TTC549 (cell line): ENCODE measurements at regions not wholly inside any gene's neighbourhood (a gene's known extent, or its start where the extent isn't known, plus 50 kb on each side); places are given as distances from the start of the nearest gene placed in this dataset.

Experiments used
- FAIRE-seq: peaks from 2 replicates; lab custom pipeline; 2012; peaks lifted over from hg19 to GRCh38; lab: Jason Lieb, UNC

DNA sequence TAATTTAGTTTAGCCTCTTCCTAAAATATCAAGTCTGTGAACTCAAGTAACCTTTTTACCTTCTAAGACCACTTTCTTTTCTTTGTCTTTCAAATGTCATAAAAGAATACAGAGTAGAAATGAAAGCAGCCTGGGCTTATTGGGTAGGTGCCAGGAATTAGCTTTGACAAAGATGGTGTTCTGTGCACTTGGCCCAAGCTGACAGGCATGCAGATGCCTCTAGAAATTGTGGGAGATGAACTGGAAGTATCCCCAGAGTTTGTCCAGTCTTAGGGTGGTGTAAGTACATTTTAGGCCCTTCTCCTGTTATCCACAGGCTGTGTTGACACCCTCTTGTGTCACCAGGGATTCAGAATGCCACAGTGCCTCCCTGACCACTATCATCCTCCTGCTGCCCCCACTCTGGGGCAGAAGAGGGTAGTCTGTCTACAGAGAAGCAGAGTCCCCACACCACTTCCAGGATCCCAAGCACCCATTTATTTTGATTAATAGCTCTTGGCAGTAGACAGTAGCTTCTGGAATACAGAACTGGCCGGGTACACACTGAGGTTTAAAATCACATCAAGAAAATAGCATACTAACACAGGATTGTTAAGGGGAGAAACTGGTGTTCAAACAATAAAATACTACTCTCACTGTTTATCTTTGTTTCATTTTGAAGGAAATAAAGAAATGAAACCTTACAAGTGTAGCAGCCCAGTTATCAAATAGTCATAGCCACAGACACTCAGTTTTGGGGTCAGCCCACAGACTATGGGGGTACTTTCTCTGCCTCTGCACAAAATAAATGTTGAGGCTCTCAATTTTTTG, 343.2 kb downstream of the KCNRG start:
- no peak for FAIRE-seq

GRCh38 chr13:50359041-50359367, 343.8 kb downstream of the KCNRG start:
- FAIRE-seq: no peak

DNA sequence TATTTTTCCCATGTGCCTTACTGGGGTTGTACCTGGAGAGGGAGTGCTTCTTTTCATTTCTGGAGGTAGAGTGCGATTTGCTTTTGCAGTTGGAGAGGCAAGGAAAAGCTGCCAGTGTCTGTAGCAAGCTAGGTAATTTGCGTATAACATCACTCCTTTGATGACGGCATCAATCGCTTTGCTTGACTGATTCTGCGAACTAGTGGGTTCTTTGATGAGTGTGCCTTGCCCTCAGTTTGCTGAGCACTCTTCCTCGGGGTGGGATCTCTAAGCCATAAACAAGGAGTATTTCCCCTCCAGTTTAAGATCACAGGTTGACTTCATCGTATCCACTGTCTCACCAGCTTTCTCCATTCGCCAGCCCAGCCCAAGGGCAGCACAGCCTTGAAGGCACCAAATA, 344.5 kb downstream of the KCNRG start:
- no peak for FAIRE-seq

GRCh38 chr13:50360637-50361036, 345.4 kb downstream of the KCNRG start:
- FAIRE-seq: no peak

DNA sequence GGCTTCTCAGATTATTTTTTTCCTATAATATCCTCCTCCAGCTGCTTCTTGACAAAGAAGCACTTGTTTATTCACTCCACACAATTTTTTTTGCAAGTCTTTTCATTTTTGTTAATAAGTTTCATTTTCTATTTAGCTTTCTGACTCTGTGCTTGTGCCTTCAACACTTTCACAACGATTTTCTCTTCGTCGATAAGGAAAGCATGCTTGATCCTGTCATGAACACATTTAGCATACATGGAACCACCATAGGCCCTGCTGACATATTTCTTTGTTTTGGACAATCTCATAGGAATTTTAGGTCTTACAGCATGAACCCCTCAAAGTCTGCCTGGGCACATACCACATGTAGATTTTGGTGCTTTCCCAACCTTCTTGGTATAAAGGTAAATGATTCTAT, 346.0 kb downstream of the KCNRG start:
- no peak for FAIRE-seq

- FAIRE-seq: no peak
Measured at GRCh38 chr13:50365408-50366391, 350.5 kb downstream of the KCNRG start.

- no peak for FAIRE-seq
Measured at GRCh38 chr13:50366488-50367174, 351.4 kb downstream of the KCNRG start.

GRCh38 chr13:50369646-50370045, 354.4 kb downstream of the KCNRG start:
- no peak for FAIRE-seq

GRCh38 chr13:50370303-50370950, 355.2 kb downstream of the KCNRG start:
- FAIRE-seq: no peak

- no peak for FAIRE-seq
Measured at GRCh38 chr13:50374517-50374916, 359.3 kb downstream of the KCNRG start.

DNA sequence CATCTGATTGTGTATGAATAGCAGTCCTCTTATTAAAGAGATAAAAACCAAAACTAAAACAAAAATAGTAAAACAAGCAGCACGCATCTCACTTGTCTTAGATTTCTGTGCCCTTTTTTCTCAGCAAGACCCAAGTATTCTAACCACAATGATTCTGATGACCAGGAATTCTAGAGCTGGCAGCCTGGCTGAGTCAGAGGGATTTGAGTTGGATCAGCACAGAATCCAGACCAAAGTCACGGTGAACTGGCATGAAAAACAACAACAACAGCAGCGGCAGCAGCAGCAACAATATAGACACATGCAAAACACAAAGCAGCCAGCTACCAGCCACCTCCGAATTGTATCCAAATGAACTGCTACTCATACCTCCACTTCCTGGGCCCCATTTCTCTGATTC, 360.5 kb downstream of the KCNRG start:
- FAIRE-seq: no peak

DNA sequence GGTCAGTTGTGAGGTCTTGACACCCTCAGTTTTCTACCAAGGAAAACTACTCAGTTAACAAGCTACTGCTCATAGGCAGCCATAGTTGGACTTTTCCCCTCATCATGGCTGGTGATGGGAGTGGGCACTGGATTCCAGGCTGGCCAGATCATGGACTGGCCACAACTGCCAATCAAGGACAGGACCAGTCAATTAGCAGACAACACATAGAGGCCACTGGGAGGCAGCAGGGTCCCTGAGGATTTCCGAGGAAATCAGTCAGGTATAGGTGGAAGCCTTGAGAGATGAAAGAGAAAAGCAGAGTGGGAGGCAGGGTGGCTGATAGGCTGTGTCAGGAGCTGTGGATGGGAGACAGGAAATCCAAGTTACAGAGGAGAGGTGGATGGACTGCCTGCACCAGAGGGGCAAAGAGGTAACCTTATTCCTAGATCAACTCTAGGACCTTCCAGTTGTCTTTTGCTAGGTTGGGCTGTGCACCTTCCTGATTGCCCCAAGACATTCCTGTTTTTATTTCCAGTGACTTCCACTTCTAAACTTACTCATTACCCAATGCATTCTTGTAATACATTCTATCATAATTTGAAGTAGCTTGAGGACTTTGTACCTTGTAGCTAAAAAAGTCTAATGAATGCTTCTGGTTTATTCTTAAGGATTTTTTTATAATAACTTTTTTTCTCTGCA, 361.8 kb downstream of the KCNRG start:
- no peak for FAIRE-seq

DNA sequence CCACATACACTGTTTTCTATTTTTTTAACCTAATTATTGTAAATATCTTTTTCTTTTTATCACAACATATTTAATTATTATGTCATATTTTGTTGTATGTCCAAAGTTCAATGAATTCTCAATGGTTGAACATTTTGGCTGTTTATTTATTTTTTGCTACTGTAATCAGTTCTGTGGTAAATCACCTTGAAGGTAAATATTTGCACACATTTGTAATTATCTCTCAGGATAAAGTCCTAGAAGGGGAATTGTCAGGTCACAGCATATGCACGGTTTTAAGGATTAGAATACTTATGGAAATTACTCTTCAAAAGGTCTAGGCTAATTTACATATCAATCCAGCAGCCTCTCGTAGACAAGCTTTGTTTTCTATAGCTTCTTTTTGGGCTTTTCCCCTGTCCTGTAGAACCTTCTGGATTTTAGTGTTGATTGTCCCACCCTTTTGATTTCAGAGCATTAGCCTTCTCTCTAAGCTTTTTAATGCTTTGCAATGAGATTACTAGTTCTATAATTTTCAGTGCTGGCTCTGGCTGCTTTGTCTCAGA, 362.6 kb downstream of the KCNRG start:
- FAIRE-seq: no peak

- FAIRE-seq: no peak
Measured at GRCh38 chr13:50378509-50379044, 363.3 kb downstream of the KCNRG start.

DNA sequence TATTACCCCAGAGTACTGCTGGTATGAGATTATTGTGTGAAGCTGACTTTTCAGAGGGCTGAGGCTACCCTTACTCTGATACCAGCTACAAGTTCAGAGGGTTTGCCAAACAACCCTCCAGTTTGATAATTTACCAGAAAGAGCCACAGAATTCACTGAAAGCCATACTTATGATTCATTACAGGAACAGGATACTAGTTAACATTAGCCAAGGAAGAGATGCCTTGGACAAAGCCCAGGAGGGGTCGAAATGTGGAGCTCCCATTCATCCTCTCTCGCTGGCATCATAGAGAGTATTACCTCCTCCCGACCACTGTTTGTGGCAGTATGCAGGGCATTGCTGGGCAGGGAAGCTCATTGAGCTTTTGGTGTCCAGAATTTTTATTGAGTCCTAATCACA, 364.3 kb downstream of the KCNRG start:
- no peak for FAIRE-seq

DNA sequence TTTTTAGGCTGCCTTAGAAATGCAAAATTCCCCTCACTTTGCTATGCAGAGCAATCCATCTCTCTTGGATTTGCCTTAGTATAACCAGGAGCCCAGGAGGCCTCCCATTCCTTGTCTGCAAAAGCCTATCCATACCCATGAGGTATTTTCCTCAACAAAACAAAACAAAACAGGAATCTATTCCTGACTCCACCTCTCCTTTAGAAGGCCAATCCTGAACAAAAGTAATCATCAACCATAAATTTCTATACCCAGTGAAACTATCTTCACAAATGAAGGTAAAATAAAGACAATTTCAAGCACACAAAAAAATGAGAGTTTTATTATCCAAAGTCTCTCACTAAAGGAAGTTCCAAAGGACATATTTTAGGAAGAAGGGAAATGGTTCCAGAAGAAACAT, 365.7 kb downstream of the KCNRG start:
- FAIRE-seq: no peak

DNA sequence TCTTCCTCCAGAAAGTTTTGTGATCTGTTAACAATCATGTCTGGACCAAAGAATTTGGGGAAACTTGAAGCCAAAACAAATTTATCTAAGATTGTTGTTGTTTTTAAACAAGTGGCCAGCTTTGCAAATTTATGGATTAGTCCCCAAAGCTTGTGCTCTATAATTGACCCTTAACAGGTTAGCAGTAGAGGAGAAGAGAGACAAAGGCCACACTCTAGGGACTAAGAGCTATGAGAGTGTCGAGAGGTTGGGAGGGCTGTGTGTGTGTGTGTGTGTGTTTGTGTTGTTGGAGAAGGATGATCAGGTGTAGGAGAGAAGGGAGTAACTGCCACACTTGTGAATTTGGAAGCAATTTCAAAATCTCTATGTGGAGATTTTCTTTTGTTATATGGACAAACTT, 367.3 kb downstream of the KCNRG start:
- no peak for FAIRE-seq

- FAIRE-seq: no peak
Measured at GRCh38 chr13:50382951-50383350, 367.7 kb downstream of the KCNRG start.

DNA sequence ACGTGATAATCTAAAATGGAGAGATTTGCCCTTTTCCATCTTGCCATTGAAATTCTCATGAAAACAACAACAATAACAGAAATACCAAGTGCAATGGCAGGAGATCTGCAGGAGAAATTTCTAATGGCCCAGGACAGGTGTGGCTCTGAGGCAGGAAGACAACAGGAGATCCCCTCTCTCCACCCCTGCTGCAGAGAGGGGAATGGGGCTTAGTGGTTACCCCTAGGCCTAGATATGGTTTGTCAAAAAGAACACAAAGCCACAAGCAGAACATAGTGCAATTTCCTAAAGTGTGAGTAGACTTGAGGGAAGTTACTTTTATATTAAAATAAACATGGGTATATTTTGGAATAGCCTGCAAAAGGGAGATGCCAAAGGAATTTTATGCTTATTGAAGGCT, 369.5 kb downstream of the KCNRG start:
- FAIRE-seq: no peak

GRCh38 chr13:50386541-50387050, 371.4 kb downstream of the KCNRG start:
- FAIRE-seq: no peak

GRCh38 chr13:50387051-50387581, 371.9 kb downstream of the KCNRG start:
- no peak for FAIRE-seq
